Neural cell (in vitro differentiated cells): ENCODE measurements at regions not wholly inside any gene's neighbourhood (a gene's known extent, or its start where the extent isn't known, plus 50 kb on each side); places are given as distances from the start of the nearest gene placed in this dataset.

Experiments used
- H2AFZ ChIP-seq: fragments of 200-600, 300-800 bp; sonication (generic), shearing (Covaris generic); 2 replicates; pipeline ENCODE4 v1.6.0; 2014; ENCODE audit warnings: low read depth, mild to moderate bottlenecking, antibody characterized with exemption, low read length, moderate library complexity
- H3F3A ChIP-seq: fragments of 200-600 bp; shearing (Covaris generic); 2 replicates; pipeline ENCODE4 v1.6.1; 2016; ENCODE audit warnings: mild to moderate bottlenecking, moderate library complexity, mixed read lengths, antibody characterized with exemption, low read length; ENCODE audit not compliant: insufficient read depth, poor library complexity, severe bottlenecking
- H3K27ac ChIP-seq: fragments of 200-600, 300-800 bp; sonication (generic), shearing (Covaris generic); 2 replicates; pipeline ENCODE4 v1.5.1; 2014; ENCODE audit warnings: mild to moderate bottlenecking, low read length, moderate library complexity
- H3K27me3 ChIP-seq: fragments of 300-800, 200-600 bp; sonication (generic), shearing (Covaris generic); 2 replicates; pipeline ENCODE4 v1.6.0; 2014; ENCODE audit warnings: mild to moderate bottlenecking, low read depth, low read length, moderate library complexity; ENCODE audit not compliant: insufficient read depth
- H3K36me3 ChIP-seq: fragments of 300-800, 200-600 bp; sonication (generic), shearing (Covaris generic); 2 replicates; pipeline ENCODE4 v1.5.1; 2014; ENCODE audit warnings: mild to moderate bottlenecking, antibody characterized with exemption, low read length, moderate library complexity; ENCODE audit not compliant: insufficient read depth
- H3K4me2 ChIP-seq: fragments of 300-800, 200-600 bp; sonication (generic), shearing (Covaris generic); 2 replicates; pipeline ENCODE4 v1.6.0; 2014; ENCODE audit warnings: mild to moderate bottlenecking, low read length
- H3K4me3 ChIP-seq: fragments of 300-800, 200-600 bp; sonication (generic), shearing (Covaris generic); 2 replicates; pipeline ENCODE4 v1.5.1; 2014; ENCODE audit warnings: mild to moderate bottlenecking, low read length, moderate library complexity
- H3K79me2 ChIP-seq: fragments of 200-600 bp; shearing (Covaris generic); replicated peaks from 2 replicates; pipeline ENCODE4 v1.6.0; 2014; ENCODE audit warnings: mild to moderate bottlenecking, low read length, moderate library complexity; ENCODE audit not compliant: insufficient read depth
- H3K9ac ChIP-seq: fragments of 300-800, 200-600 bp; sonication (generic), shearing (Covaris generic); 2 replicates; pipeline ENCODE4 v1.6.1; 2016; ENCODE audit warnings: mild to moderate bottlenecking, low read length, mixed read lengths
- H3K9me2 ChIP-seq: fragments of 200-600 bp; shearing (Covaris generic); 2 replicates; pipeline ENCODE4 v1.6.1; 2016; ENCODE audit warnings: mild to moderate bottlenecking, low read length, mixed read lengths; ENCODE audit not compliant: insufficient read depth
- H3K9me3 ChIP-seq: fragments of 200-600, 300-800 bp; sonication (generic), shearing (Covaris generic); 2 replicates; pipeline ENCODE4 v1.6.1; 2016; ENCODE audit warnings: mild to moderate bottlenecking, mixed run types, low read length, moderate library complexity, mixed read lengths
- H4K20me1 ChIP-seq: fragments of 200-600 bp; shearing (Covaris generic); 2 replicates; pipeline ENCODE4 v1.6.1; 2016; ENCODE audit warnings: mild to moderate bottlenecking, mixed run types; ENCODE audit not compliant: insufficient read depth
- CTCF ChIP-seq: fragments of 450-650 bp; IDR thresholded peaks from 2 replicates; pipeline ENCODE4 v1.5.1; 2014; ENCODE audit warnings: antibody characterized with exemption, mild to moderate bottlenecking, moderate library complexity; ENCODE audit not compliant: poor library complexity, severe bottlenecking
- EP300 ChIP-seq: fragments of 450-650 bp; conservative IDR thresholded peaks from 2 replicates; pipeline ENCODE4 v1.6.1; 2014; ENCODE audit warnings: antibody characterized with exemption, mild to moderate bottlenecking, moderate library complexity; ENCODE audit not compliant: poor library complexity, severe bottlenecking
- EZH2 ChIP-seq: fragments of 200-600, 300-800 bp; shearing (Covaris generic), sonication (generic); IDR thresholded peaks from 2 replicates; pipeline ENCODE4 v1.6.1; 2014; ENCODE audit warnings: antibody characterized with exemption, low read length, borderline replicate concordance, mild to moderate bottlenecking; ENCODE audit not compliant: insufficient read depth, poor library complexity, severe bottlenecking
- MXI1 ChIP-seq: fragments of 450-650 bp; conservative IDR thresholded peaks from 2 replicates; pipeline ENCODE4 v1.6.1; 2014; ENCODE audit warnings: antibody characterized with exemption, mild to moderate bottlenecking; ENCODE audit not compliant: poor library complexity, severe bottlenecking
- POLR2AphosphoS5 ChIP-seq: IDR thresholded peaks from 2 replicates; pipeline ENCODE4 v1.6.1; 2012
- RAD21 ChIP-seq: fragments of 450-650 bp; conservative IDR thresholded peaks from 2 replicates; pipeline ENCODE4 v1.6.1; 2014; ENCODE audit warnings: antibody characterized with exemption, mild to moderate bottlenecking, moderate library complexity
- REST ChIP-seq: IDR thresholded peaks from 2 replicates; pipeline ENCODE4 v1.6.1; 2012; ENCODE audit warnings: borderline replicate concordance
- SMC3 ChIP-seq: fragments of 450-650 bp; conservative IDR thresholded peaks from 2 replicates; pipeline ENCODE4 v1.6.1; 2014; ENCODE audit warnings: antibody characterized with exemption, mild to moderate bottlenecking, moderate library complexity; ENCODE audit not compliant: poor library complexity
- TAF1 ChIP-seq: IDR thresholded peaks from 2 replicates; pipeline ENCODE4 v1.6.1; 2012; ENCODE audit warnings: low read depth

- no peaks in the 10 kb centered on the region for H3K79me2 ChIP-seq
- H3K4me3 ChIP-seq, result no peak overlapping the region
- H3K4me2 ChIP-seq, result no peak overlapping the region
- no peak overlapping the region for H3K9ac ChIP-seq
- no peak overlapping the region for H2AFZ ChIP-seq
- no peaks in the 10 kb centered on the region for H3K9me3 ChIP-seq
- no peaks in the 10 kb centered on the region for H3K36me3 ChIP-seq
- no peak overlapping the region for H3K27ac ChIP-seq
- H3K9me2 ChIP-seq, result no peaks in the 10 kb centered on the region
- H3K27me3 ChIP-seq, result no peaks in the 10 kb centered on the region
- no peaks in the 10 kb centered on the region for H4K20me1 ChIP-seq
- no peaks in the 10 kb centered on the region for H3F3A ChIP-seq
- TF ChIP-seq CTCF, result no peak
- TF ChIP-seq TAF1, result no peak
- TF ChIP-seq REST, result no peak
- TF ChIP-seq RAD21, result no peak
- no peak for TF ChIP-seq EP300
- TF ChIP-seq SMC3, result no peak
- TF ChIP-seq POLR2AphosphoS5, result no peak
- TF ChIP-seq EZH2, result no peak
- TF ChIP-seq MXI1, result no peak
Measured at GRCh38 chr10:130932326-130933007, 379.1 kb downstream of the TCERG1L start.

DNA sequence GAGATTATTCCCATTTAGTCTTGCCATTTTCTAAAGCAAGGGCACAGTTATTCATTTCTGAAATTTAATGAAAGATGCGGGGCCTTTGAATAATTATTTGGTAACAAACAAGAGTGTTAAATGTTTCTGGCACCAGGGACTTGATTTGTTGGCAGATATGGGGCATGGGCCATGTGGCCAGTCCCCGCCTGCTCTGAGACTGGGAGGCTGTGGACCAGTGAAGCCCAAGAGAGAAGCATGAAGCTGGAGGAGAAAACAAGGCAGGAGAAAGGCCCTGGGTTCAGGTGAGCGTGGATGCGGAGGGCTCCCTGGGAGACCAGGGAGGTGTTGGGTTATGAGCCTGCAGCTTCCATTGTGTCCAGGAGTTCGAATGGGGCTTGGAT, 378.5 kb downstream of the TCERG1L start:
- no peaks in the 10 kb centered on the region for H3K27me3 ChIP-seq
- TF ChIP-seq RAD21, result no peak
- H3K36me3 ChIP-seq, result no peaks in the 10 kb centered on the region
- H3K79me2 ChIP-seq, result no peaks in the 10 kb centered on the region
- no peaks in the 10 kb centered on the region for H3F3A ChIP-seq
- no peak overlapping the region for H3K27ac ChIP-seq
- no peak overlapping the region for H3K9ac ChIP-seq
- no peak overlapping the region for H3K4me3 ChIP-seq
- H3K9me2 ChIP-seq, result no peaks in the 10 kb centered on the region
- H3K4me2 ChIP-seq, result no peak overlapping the region
- H2AFZ ChIP-seq, result no peak overlapping the region
- no peaks in the 10 kb centered on the region for H3K9me3 ChIP-seq
- H4K20me1 ChIP-seq, result no peaks in the 10 kb centered on the region
